ENCODE measurements at regions not wholly inside any gene's neighbourhood (a gene's known extent, or its start where the extent isn't known, plus 50 kb on each side); places are given as distances from the start of the nearest gene placed in this dataset.

DNA sequence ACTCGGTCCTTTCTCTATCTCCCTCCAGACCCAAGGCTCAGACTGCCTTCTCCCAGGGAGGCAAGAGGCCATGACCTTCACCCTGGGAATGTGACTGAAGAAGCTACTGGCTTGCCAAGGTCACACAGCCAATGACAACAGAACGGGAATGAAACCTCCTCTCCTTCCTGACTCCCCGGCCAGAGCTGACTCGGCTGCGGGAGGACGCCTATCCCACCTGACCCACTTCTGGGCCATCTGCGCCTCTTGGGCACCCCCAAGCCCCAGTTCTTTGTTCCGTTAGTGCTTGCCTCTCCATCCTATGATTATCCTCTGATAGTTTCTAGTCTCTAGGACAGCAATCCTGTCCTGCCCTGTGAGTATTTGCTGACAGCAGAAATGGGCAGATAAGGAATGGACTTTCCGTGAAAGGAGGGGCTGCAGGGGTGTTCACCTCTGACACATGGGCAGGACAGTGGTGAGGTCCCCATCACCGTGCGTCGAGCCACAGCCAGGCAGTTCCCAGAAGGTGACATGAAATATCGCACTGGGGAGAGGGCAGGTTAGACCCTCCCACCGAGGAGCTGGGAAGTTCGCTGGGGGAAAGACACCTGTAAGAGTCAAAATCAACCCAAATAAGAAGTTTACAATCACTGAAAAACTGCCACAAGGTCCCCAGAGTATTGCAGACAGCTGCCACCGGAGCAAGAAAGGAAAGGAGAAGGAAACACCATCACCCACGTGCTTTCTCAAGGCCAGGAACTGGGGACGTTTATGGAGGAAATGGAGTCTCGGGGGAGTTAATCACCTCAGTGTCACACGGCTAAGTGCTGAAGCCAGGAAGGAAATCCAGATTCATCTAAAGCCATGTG lies 63.0 kb downstream of the INSIG1 start:
- DNase-seq (ENCODE audit: low spot score), result no peak

- DNase-seq (ENCODE audit: low spot score), result no peak
Observed at GRCh38 chr7:155361346-155361680, 63.6 kb downstream of the INSIG1 start.

- DNase-seq (ENCODE audit: low spot score), result no peak
Observed at GRCh38 chr7:155361947-155362346, 64.3 kb downstream of the INSIG1 start.

DNA sequence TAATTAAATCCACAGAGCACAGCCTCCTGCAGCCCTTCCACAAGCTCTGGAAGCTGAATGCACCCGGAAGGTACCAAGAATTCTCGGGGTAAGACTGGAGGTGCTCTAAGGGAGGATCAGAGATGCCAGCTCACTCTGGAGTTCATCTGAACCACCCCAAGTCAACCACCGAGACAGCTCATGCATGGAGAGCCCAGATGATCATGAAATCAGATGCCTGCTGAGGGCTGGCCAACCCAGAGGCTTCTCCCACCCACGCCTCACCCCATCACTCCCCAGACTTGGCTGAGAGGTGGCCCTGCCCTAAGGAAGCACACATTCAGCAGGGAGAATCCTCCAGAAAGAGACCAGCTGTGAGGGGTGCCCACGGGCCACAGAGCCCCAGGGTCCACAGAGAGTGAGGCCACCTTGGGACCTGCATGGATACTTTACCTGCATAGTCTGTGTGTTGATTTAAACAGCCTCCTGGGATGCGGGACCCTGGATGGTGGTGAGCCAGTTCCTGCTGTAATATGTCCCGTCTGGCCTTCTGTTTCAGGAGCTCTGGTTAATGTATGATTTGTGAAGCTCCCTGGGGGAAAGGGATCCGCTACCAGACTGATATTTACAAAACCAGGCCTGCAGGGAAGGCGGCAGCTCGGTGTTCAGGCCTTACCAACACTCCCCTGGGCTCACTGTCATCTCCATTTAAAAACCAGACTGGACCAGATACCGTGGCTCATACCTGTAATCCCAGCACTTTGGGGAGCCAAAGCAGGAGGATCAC lies 64.9 kb downstream of the INSIG1 start:
- no peak for DNase-seq (ENCODE audit: low spot score)

DNA sequence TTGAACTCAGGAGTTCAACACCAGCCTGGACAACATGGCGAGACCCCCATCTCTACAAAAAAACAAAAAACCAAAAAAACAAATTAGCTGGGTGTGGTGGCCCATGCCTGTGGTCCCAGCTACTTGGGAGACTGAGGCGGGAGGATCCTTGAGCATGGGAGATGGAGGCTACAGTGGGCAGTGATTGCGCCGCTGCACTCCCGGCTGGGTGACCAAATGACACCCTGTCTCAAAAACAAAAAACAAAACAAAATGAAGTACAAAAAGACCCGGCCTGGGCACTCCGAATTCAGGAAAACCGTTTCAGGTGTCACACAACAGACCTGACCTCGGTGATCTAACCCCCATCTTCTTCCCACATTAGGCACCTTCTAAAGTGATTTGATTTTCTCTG lies 65.5 kb downstream of the INSIG1 start:
- no peak for DNase-seq (ENCODE audit: low spot score)

DNA sequence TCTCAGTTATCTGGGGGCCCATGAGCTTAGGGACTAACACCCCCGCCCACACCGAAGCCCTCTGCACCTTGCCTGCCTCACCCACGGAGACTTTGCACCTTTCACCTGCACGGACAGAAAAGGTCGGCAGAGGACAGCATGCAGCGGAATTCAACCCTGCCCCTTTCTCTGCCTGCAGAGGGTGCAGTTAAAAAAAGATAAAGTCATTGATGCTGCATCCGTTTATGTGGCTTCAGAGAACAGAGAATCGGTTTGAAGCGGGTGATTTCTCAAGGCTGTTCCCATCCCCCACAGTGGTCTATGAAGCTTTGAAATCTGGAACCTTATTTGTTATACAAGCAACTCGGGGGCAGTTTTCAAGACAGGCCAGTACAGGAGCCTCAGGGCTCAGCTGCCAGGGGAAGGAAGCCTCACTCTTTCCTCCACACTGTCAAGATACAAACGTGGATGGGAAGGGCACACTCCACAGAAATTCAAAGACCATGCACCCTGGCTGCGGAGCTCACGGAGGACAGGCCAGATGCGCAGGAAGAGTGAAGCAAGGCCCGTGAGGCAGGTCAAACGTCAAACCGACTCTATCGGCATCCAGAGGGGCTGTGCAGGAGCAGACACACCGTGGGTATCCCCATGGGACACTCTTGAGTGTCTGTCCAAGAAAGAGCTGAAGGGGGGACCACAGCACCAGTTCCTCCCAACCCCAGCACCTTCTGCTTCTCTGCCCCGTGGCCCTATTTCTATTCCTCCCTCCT lies 66.3 kb downstream of the INSIG1 start:
- peak; percentile 44 for DNase-seq (ENCODE audit: low spot score)

- no peak for DNase-seq (ENCODE audit: low spot score)
Observed at GRCh38 chr7:155365146-155365874, 67.6 kb downstream of the INSIG1 start.

DNA sequence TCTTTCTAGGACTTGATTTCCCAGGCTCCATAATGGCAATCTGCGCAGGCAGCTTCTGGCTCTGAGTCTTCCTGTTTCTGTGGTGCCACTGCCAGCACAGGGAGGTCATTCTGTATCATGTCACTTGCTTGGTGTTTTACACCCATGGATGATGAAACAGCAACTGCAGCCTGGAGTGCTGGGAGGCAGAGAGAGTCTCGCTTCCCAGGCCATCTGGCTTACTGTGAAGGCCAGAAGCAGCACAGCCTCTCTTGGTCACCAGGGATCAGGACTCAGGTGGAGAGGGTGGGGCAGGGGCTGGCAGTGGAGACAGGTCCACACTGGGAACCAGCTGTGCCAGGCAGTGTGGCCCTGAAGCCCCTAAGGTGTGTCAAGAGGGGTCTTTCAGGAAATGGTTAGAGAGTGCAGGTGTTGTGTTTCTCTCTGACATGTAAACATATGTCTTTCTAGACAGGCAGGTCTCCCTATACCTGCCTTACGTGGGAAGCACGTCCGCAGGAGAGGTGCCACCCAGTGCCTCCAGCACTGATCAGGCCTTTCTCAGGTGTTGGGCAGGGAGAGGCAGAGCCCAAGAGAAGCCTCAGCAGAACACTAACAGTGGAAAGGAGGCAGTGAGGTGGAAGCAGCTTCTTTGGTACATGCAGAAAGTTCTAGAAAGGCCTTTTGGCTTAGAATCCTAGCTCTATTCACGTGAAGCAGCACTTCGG lies 71.4 kb downstream of the INSIG1 start:
- DNase-seq (ENCODE audit: low spot score), result no peak

DNA sequence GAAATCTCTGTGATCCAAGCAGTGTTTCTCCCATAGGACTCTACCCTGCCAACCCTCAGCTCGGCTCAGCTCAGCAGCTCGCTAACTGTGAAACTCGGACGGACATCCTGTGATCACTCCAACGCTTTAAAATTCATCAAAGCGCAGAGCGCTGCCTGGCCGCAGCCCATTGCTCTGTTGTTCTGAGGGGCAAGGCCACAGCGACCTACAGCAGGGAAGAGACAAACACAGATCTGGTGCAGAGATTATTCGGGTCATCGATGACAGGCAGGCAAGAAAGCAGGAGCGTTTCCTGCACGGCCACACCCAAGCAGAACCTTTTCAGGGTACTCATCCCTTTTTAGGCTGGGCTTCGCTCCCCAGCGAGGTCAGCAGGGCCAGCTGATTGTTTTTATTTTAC lies 72.1 kb downstream of the INSIG1 start:
- DNase-seq (ENCODE audit: low spot score), result no peak

GRCh38 chr7:155371331-155371883 lies 73.7 kb downstream of the INSIG1 start:
- DNase-seq (ENCODE audit: low spot score), result no peak

- no peak for DNase-seq (ENCODE audit: low spot score)
Observed at GRCh38 chr7:155371884-155372781, 74.5 kb downstream of the INSIG1 start.

DNA sequence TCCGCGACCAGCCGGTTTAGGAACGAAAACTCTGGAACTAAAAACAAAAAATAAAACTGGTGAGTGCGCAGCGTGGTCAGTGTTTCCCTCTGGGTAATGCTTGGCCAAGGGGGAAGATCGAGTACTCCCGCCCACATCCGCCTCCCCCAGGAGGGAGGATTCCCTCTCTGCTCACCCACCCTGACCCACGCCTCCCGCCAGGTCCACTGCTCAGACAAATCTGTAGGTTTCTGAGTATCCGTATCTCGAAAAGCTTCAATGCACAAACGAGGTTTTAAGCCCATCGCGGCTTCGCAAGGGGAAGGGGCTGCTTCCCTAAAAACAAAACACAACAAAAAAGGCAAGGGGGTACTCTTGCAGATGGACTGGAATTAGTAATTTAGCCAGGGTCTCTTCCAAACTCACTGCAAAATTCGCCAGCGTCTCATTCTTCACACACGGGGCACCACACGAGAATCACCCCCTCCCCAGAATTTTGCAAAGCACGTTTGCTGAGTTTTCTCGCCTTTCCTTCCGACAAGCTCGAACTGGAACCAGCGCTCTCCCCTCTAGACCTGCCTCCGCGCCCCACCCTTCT lies 75.2 kb downstream of the INSIG1 start:
- DNase-seq (ENCODE audit: low spot score), result no peak

DNA sequence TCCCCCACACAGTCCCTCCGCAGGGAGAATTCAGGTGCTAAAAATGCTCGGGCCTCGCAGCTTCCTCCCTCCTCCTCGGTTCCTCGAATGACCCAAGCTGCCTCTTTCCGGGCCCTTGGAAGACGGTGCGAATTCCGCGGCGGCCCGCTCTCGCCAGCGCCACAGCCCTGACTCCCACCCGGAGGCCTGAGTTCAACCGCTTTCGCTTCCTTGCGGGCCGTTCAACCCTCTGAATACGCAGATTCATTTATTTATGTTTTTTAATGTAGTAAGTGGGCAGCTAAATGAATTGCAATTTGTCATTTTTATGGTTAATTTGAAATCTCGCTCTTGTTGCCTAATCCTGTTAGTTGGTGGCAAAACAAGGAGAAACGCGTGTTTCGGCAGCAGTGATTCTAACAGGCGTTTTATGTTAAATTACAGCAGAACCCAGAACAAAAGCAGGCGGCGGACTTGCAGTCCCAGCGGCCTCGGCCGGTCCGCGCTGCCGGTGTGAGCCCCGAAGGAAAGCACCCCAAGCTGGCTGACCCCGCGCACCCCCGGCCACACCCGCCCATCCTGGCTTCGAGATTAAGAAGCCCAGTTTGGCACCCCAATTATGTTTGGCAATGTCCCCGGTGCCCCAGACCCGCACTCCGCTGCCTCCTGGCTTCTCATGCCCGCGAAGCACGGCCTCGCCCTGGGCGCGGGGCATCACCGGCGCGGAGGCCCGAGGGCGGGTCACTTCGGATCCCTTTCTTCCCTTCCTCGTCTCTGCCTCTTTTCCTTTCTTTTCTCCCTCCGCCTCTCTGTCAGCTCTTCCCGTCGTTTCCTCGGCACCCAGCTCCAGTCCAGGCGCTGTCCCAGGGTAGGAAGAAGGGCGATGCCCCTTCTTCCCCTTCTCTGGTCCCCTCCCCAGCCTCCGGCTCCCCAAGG lies 75.9 kb downstream of the INSIG1 start:
- no peak for DNase-seq (ENCODE audit: low spot score)

DNA sequence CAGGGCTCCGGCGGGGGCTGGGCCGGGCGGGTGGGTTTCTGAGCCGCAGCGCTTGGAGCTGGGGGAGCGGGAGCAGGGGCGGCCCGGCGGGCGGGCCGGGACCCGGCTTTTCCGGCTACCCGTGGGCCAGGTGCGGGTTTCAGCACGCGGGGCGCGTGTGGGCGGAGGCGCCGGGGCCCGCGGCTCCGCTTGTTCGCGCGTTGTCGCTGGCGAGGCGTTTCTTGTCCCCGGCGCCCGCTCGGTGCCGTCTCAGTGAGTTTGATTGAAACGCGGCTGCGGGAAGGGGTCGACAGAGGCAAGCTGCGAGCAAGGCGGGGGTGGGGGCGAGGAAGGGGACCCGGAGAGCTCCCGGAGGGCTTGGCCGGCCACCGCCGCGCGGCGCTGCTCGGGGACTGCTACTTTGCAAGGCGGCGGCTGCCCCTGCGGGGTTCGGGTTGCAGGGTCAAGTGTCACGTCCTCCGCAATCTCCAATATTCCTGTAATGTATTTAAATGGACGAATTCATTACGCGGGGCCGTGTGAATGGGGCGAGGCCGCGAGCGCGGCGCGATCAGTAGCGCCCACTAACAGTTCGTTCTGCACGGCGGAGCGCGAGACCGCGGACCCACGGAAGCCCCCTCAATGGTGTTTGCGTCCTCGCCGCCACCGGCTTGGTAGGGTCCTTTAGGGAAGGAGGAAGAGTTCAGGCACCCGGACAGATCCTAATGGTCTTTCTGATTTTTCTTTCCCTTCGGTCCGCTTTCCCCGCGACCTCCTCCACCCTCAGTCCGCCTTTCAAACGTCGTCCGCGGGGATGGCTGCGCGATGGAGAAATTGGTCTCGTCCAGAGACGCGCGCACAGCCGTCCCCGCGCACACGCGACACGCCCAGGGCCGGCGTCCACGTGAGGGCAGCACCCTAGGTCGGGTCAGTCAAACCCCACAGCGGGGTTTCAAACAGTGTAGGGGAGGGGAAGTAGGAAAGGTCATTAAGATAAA lies 76.9 kb downstream of the INSIG1 start:
- no peak for DNase-seq (ENCODE audit: low spot score)

GRCh38 chr7:155375337-155376277 lies 77.9 kb downstream of the INSIG1 start:
- no peak for DNase-seq (ENCODE audit: low spot score)

Data from SW480 (cell line).